Dedifferentiated amniotic fluid mesenchymal stem cell (primary cell): ENCODE measurements at regions not wholly inside any gene's neighbourhood (a gene's known extent, or its start where the extent isn't known, plus 50 kb on each side); places are given as distances from the start of the nearest gene placed in this dataset.
"Not testable (repeated sequence)": the region's sequence is repeated elsewhere in the genome, so short reads cannot be mapped to it uniquely, and the experiment has no call there.

Source experiments
- DNase-seq: peaks from one replicate; pipeline ENCODE4 v3.0.0-alpha.2; 2016; ENCODE audit errors: extremely low spot score

DNA sequence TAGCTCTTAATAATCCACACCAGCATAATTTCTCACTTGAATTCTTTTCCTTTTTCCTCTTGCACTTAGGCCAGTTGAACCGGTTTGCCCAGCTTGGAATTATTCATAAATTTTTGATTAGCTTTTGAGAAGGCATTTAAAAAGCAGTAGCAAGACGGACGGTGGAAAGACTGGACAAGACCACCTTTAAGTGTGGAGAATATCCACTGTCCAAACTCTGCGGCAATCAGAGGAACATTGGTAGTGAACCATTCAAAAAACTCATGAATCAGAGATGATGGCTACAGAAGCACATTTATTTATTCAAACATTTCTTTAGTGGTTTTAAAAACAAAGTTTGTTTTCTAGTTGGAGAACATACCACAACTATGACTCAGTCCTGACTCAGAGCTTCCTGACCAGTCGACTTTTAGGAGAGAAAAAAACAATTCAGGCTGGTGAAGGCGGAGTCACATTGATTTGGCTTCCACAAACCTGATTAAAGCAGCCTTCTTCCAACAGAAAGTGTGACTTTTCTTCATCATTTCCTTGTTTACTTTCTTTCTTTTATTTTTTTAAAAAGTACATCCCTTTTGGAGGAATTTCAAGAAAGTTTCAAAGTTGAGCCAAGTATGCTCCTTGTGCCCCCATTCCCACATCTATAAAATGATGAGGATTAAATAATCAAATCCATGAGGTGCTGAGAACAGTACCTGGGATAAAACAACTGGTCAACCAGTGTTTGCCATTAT, 128.8 kb downstream of the ADSS2 start:
- DNase-seq = peak; percentile 93

DNA sequence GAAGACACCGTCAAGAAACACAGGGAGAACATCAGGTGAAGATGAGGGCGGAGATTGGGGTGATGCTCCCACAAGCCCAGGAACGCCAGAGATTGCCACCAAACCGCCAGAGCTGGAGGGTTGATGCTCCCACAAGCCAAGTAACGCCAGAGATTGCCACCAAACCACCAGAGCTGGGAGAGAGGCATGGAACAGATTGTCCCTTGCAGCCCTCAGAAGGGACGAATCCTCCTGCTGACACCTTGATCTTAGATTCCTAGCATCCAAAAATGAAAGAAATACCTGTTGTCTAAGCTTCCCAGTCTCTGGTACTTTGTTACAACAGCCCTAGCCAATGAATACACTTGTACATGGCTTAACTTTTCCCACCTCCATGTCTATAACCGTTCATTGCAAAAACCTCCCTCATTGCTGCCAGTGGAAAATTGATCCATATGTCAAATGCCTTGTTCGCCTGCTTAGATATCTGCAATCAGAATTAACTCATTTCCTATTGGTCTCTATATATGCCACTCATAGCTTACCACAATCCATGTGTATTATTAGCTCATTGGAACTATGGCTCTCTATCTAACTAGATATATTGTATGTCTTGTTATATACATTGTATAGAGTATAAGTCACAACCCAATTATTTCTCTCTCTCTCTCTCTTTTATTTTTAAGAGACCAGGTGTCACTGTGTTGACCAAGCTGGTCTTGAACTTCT, 127.4 kb downstream of the ADSS2 start:
- DNase-seq = no peak

- no peak for DNase-seq
Measured at GRCh38 chr1:244325056-244325758, 126.5 kb downstream of the ADSS2 start.

DNA sequence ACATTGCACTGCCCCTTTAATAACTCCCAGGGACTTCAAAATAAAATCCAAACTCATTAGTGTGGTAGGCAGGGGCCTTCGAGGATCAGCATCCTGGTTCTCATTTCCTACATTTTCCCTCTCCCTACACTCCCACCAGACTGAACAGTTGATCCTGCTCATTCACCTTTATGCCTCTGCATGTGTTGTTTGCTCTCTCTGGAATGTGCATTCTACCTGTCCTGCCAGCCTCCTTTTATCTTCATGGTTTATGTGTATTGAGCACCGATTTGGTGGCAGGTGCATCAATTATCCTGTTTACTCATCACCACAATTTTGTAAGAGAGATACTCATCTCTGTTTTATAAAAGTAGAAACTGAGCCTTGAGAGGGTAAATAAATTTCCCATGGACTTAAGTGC, 125.0 kb downstream of the ADSS2 start:
- no peak for DNase-seq

DNA sequence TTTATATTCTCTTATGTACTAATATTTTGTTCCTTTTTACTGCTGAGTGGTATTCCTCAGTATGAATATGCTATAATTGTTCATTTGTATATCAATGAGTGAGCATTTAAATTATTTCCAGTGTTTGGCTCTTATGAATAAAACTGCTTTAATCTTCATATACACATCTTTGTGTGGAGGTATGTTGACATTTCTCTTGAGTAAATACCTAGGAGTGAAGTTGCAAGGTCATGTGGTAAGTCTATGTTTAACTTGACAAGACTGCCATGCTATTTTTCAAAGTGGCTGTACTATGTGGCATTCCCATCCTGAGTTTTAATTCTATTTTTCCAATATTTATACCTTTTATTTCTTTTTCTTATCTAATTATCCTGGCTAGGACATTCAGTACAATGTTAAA, 124.2 kb downstream of the ADSS2 start:
- no peak for DNase-seq

GRCh38 chr1:244328476-244328875, 123.2 kb downstream of the ADSS2 start:
- no peak for DNase-seq

GRCh38 chr1:244329591-244330317, 122.0 kb downstream of the ADSS2 start:
- DNase-seq = no peak

GRCh38 chr1:244330318-244330625, 121.4 kb downstream of the ADSS2 start:
- DNase-seq = no peak

- not testable (repeated sequence) for DNase-seq
Measured at GRCh38 chr1:244332761-244333160, 118.9 kb downstream of the ADSS2 start.

DNA sequence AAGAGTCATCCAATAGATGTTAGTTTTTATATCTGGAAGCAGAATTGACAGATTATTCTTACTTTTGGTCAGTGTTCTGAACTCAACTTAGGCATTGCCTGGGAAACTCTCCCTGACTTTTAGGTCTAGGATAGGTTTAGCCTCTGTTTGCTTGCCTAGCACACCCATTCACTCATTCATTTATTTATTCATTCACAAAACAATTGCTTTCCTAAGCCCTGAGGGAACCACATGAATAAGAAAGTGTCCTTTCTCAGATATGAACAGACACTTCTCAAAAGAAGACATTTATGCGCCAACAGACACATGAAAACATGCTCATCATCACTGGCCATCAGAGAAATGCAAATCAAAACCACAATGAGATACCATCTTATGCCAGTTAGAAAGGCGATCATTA, 117.4 kb downstream of the ADSS2 start:
- not testable (repeated sequence) for DNase-seq

DNA sequence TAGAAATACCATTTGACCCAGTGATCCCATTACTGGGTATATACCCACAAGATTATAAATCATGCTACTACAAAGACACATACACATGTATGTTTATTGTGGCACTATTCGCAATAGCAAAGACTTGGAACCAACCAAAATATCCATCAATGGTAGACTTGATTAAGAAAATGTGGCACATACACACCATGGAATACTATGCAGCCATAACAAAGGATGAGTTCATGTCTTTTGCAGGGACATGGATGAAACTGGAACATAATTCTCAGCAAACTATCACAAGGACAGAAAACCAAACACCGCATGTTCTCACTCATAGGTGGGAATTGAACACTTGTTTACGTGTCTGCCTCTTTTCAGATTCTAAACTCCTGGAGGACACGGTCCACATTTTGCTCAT, 116.9 kb downstream of the ADSS2 start:
- DNase-seq = not testable (repeated sequence)

DNA sequence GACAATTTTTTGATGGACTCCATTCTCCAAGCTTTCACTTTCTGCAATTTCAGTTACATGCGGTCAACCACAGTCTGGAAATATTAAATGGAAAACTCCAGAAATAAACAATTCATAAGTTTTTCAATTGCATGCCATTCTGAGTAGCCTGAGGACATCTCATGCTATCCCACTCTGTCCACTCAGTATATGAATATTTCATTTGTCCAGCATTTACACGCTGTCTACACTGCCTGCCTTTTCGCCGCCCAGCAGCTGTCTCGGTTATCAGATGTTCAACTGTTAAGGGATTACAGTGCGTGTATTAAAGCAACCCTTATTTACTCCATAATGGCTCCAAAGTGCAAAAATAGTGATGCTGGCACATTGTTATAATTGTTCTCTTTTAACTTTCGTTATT, 116.3 kb downstream of the ADSS2 start:
- DNase-seq = no peak

DNA sequence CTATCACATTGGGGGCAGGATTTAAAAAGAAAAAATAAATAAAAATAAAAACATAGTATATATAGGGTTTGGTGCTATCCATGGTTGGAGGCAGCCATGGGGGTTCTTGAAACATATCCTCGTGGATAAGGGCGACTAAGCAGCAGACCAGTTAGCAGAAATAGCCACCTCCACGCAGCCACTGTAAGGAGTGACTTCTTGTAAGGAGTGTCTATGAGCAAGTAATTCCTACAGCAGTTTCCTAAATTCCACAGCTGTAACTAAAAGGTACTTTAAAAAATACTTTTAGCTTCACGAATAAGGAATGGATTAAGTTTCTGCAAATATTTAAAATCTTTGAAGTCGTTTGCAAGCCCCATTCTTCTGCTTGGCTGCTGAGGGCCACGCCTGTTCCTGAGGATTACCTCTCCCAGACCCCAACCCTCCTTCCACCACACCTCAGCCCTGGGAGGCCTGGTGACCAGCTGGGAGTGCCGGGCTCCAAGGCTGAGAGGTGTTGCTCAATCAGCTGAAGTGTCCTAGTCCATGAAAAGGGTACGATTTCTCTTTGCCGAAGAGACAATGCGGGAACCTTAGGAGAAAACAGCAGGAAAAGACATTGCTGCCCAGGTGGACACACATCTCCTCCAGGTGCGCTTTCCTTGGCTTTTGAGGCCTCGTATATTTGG, 115.3 kb downstream of the ADSS2 start:
- DNase-seq = no peak

- no peak for DNase-seq
Measured at GRCh38 chr1:244337839-244338238, 113.9 kb downstream of the ADSS2 start.

DNA sequence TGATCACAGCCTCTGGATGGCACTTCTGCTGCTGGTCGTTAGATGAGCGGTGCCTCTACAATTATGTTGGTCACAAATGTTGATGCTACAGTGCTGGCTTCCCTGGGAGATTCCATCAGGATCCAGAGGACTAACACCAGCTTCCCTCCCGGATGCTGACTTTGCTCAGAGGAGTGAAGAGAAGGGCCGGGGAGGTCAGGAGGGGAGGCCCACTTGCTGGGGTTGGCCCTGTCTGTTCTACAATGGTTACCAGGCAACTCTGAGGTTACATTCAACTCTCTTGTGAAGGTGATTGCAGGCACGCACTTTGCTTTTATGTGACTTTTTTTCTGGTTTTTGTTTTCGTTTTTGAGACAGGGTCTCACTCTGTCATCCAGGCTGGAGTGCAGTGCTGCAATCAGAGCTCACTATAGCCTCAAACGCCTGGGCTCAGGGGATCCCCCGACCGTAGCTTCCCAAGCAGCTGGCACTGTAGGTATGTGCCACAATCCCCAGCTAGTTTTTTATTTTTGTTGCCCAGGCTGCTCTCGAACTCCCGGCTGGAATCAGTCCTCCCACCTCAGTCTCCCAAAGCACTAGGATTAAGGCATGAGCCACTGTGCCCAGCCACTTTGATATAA, 112.5 kb downstream of the ADSS2 start:
- DNase-seq = no peak

DNA sequence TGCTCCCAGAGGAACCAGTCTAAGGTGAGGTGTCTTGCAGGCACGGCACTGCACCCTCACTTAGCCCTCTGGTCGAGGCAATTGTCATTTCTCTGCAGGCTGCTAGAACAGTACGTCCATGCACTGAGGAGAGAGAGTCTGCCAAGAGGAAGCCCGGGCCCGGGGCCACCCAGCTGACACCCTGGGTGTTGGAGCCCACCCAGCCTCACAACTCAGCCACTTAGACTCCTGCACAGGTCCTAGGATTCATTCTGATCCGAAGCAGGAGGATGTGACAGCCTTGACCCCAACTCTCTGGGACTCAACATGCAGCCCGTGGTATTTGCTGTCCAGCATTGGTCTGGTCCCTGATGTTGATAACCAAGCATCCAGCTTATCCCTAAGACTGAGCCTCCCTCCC, 111.9 kb downstream of the ADSS2 start:
- DNase-seq = no peak

DNA sequence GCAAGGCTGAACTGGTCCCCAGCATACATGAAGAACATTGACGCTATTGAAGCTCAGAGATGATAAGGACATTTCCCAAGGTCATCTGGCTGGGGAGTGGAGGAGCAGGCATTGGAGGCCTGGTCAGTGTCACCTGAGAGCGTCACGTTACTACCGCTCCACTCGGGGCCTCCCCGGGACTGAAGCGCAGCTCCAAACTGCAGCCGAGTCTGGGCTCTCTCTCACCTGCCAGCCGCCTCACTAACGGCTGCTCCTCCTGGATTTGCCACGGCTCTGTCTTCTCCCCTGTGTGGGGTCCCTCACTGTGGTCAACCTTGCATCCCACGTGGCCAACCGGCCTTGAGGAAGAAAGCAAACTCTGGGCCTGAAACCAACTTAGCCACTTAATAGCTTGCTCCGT, 111.3 kb downstream of the ADSS2 start:
- no peak for DNase-seq

DNA sequence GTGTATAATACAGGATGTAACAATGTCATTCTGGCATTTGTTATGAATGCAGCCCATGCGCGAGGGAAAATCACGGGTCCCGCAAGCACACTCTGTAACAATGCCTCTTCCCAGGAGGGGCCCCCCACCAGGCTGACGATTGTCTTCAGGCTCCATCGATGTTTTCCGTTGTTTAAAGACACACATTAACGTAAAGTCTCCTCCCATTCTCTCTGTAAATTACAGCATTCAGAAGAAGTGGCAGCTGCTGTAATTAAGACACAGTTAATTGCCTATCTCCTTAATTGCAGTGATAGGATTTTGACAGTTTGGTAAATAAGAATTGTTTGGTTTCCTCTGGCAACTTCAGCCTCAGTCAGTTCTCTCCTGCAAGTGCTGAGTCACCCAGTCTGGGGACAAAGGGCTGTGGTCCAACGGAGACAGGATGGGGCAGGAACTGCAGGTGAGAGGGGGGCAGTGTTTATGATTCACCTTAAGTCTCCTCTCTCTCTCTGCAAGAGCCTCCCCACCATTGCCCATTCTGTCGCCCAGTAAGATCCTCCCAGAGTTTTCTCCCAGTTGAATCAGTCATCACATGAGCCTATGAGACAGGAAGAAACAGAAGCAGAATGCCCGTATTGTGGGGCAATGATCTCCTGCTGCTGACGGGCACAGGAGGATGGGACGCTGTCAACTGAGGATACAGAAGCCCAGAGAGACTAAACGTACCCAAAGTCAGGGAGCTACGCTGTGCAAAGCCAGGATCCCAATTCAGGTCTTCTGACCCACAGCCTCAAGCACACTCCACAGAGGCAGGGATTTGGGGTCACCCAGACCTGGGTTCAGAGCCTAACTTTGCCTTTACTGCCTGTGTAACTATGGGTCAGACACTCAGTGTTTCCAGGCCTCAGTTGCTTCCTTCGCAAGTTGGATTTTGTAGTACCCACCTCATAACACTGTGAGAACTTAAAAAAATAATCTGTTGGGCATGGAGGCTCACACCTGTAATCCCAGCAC, 110.0 kb downstream of the ADSS2 start:
- no peak for DNase-seq

GRCh38 chr1:244344001-244344400, 107.7 kb downstream of the ADSS2 start:
- DNase-seq = no peak

- no peak for DNase-seq
Measured at GRCh38 chr1:244346972-244347618, 104.6 kb downstream of the ADSS2 start.
